ENCODE measurements at regions not wholly inside any gene's neighbourhood (a gene's known extent, or its start where the extent isn't known, plus 50 kb on each side); places are given as distances from the start of the nearest gene placed in this dataset.

DNA sequence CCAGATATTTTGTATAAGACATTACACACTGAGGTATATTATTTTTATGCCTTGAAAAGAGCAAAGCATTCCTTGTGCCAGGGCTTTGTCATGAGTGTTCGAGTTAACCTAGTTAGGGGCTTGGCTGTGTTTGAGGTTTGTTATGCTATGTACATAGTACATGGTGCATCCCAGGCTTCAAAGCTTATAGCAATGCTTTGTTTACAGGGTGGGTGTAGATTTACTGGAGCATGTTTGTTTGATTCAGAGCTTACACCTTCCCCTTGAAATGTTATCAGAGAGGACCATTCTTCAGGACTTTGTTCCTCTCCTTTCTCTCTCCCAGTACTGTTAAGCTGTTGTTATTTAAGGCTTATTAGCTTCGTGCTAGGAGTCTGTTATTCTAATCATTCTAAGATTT, 738.7 kb upstream of the LRRTM4 start (continued):
- TF ChIP-seq, protein P1, sequence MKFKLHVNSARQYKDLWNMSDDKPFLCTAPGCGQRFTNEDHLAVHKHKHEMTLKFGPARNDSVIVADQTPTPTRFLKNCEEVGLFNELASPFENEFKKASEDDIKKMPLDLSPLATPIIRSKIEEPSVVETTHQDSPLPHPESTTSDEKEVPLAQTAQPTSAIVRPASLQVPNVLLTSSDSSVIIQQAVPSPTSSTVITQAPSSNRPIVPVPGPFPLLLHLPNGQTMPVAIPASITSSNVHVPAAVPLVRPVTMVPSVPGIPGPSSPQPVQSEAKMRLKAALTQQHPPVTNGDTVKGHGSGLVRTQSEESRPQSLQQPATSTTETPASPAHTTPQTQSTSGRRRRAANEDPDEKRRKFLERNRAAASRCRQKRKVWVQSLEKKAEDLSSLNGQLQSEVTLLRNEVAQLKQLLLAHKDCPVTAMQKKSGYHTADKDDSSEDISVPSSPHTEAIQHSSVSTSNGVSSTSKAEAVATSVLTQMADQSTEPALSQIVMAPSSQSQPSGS (CRISPR knock-in tag; IDR thresholded peaks at IDR 0.05) = peak; percentile 61
- TF ChIP-seq, protein P2, sequence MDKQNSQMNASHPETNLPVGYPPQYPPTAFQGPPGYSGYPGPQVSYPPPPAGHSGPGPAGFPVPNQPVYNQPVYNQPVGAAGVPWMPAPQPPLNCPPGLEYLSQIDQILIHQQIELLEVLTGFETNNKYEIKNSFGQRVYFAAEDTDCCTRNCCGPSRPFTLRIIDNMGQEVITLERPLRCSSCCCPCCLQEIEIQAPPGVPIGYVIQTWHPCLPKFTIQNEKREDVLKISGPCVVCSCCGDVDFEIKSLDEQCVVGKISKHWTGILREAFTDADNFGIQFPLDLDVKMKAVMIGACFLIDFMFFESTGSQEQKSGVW (CRISPR knock-in tag; IDR thresholded peaks at IDR 0.05; ENCODE audit: borderline replicate concordance) = no peak
- 0 out of 2 replicates have a peak, but pooled peaks have one; percentile 3 for TF ChIP-seq MAFF (IDR thresholded peaks at IDR 0.05; ENCODE audit: low read depth, low read length)
- TF ChIP-seq ZNF512 (CRISPR knock-in tag; IDR thresholded peaks at IDR 0.05) = no peak
- TF ChIP-seq, protein P3, sequence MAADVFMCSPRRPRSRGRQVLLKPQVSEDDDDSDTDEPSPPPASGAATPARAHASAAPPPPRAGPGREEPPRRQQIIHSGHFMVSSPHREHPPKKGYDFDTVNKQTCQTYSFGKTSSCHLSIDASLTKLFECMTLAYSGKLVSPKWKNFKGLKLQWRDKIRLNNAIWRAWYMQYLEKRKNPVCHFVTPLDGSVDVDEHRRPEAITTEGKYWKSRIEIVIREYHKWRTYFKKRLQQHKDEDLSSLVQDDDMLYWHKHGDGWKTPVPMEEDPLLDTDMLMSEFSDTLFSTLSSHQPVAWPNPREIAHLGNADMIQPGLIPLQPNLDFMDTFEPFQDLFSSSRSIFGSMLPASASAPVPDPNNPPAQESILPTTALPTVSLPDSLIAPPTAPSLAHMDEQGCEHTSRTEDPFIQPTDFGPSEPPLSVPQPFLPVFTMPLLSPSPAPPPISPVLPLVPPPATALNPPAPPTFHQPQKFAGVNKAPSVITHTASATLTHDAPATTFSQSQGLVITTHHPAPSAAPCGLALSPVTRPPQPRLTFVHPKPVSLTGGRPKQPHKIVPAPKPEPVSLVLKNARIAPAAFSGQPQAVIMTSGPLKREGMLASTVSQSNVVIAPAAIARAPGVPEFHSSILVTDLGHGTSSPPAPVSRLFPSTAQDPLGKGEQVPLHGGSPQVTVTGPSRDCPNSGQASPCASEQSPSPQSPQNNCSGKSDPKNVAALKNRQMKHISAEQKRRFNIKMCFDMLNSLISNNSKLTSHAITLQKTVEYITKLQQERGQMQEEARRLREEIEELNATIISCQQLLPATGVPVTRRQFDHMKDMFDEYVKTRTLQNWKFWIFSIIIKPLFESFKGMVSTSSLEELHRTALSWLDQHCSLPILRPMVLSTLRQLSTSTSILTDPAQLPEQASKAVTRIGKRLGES (CRISPR knock-in tag; IDR thresholded peaks at IDR 0.05; ENCODE audit: borderline replicate concordance) = no peak
- TF ChIP-seq ZNF761 (CRISPR knock-in tag; conservative IDR thresholded peaks at IDR 0.05) = no peak
- TF ChIP-seq ZC3H4 (CRISPR knock-in tag; IDR thresholded peaks at IDR 0.05; ENCODE audit: borderline replicate concordance) = no peak
- no peak for TF ChIP-seq ZBTB38 (CRISPR knock-in tag; IDR thresholded peaks at IDR 0.05)
- TF ChIP-seq MAZ (IDR thresholded peaks at IDR 0.05; ENCODE audit: borderline replicate concordance, low read depth, low read length) = no peak
- no peak; the same call in 1 of the 2 replicates for TF ChIP-seq MAZ (CRISPR knock-in tag; IDR thresholded peaks at IDR 0.05; ENCODE audit: low read depth)
- TF ChIP-seq, protein P4, sequence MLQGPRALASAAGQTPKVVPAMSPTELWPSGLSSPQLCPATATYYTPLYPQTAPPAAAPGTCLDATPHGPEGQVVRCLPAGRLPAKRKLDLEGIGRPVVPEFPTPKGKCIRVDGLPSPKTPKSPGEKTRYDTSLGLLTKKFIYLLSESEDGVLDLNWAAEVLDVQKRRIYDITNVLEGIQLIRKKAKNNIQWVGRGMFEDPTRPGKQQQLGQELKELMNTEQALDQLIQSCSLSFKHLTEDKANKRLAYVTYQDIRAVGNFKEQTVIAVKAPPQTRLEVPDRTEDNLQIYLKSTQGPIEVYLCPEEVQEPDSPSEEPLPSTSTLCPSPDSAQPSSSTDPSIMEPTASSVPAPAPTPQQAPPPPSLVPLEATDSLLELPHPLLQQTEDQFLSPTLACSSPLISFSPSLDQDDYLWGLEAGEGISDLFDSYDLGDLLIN (CRISPR knock-in tag; IDR thresholded peaks at IDR 0.05; ENCODE audit: borderline replicate concordance) = no peak
- TF ChIP-seq, protein P5, sequence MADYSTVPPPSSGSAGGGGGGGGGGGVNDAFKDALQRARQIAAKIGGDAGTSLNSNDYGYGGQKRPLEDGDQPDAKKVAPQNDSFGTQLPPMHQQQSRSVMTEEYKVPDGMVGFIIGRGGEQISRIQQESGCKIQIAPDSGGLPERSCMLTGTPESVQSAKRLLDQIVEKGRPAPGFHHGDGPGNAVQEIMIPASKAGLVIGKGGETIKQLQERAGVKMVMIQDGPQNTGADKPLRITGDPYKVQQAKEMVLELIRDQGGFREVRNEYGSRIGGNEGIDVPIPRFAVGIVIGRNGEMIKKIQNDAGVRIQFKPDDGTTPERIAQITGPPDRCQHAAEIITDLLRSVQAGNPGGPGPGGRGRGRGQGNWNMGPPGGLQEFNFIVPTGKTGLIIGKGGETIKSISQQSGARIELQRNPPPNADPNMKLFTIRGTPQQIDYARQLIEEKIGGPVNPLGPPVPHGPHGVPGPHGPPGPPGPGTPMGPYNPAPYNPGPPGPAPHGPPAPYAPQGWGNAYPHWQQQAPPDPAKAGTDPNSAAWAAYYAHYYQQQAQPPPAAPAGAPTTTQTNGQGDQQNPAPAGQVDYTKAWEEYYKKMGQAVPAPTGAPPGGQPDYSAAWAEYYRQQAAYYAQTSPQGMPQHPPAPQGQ (CRISPR knock-in tag; IDR thresholded peaks at IDR 0.05; ENCODE audit: borderline replicate concordance) = no peak
- TF ChIP-seq PITX1 (CRISPR knock-in tag; IDR thresholded peaks at IDR 0.05) = peak; percentile 96

Measured in HepG2 (cell line).